K562 (cell line): ENCODE measurements at regions not wholly inside any gene's neighbourhood (a gene's known extent, or its start where the extent isn't known, plus 50 kb on each side); places are given as distances from the start of the nearest gene placed in this dataset.

Experiments used
- ATAC-seq: fragments of 200-7000 bp; cut with Tn5 transposase; 3 replicates; pipeline ENCODE4 v1.9.1; 2020; ENCODE audit warnings: moderate library complexity
- BruUV-seq: library from RNA; stranded (reverse); fragments of 400-500 nt; replicated peaks from 2 replicates; lab custom pipeline; 2021; lab: Mats Ljungman, UMichigan
- CTCF ChIA-PET: fragments of 300-600 bp; formaldehyde crosslinking; extraction: SDS; loops from one replicate; lab custom pipeline; 2021; ENCODE audit warnings: low intra/inter-chr PET ratio; lab: Yijun Ruan, JAX
- POLR2A ChIA-PET: fragments of 300-600, 350-650 bp; sonication (Branson Sonifier 250); formaldehyde crosslinking; extraction: SDS; loops from one replicate; lab custom pipeline; 2021; ENCODE audit warnings: antibody characterized with exemption, inconsistent platforms; lab: Yijun Ruan, JAX
- DNase-seq, 4 experiments: peaks; one replicate each; pipeline versions ENCODE4 v3.0.0 to v3.0.0-alpha.2; 2011 to 2018; ENCODE audit warnings: low spot score in 3 of 4, mixed read lengths in 3 of 4; ENCODE audit errors: extremely low read depth in 1 of 4
- FAIRE-seq: peaks from 2 replicates; lab custom pipeline; 2011; peaks lifted over from hg19 to GRCh38; lab: Jason Lieb, UNC
- H2AFZ ChIP-seq: 2 replicates; pipeline ENCODE4 v1.6.0; 2011; ENCODE audit warnings: low read depth, low read length, control low read depth, inconsistent platforms
- H3K27ac ChIP-seq: fragments of 200-600 bp; 3 replicates; pipeline ENCODE4 v1.8.0; 2011; ENCODE audit warnings: low read depth, mild to moderate bottlenecking, control low read depth, inconsistent platforms, low read length, moderate library complexity, mixed read lengths; ENCODE audit errors: extremely low read depth
- H3K27me3 ChIP-seq, 2 experiments: fragments of 300-600 bp in 1 of 2; 2 replicates in 1 of 2; 3 replicates in 1 of 2; pipeline versions ENCODE4 v1.6.0 to v1.8.0; 2011; ENCODE audit warnings: inconsistent platforms in 2 of 2, low read length in 2 of 2, mild to moderate bottlenecking in 1 of 2, mixed read lengths in 1 of 2, moderate library complexity in 1 of 2; ENCODE audit not compliant: control insufficient read depth in 2 of 2, insufficient read depth in 2 of 2
- H3K36me3 ChIP-seq: fragments of 300-600 bp; 3 replicates; pipeline ENCODE4 v1.8.0; 2011; ENCODE audit warnings: mild to moderate bottlenecking, low read length, inconsistent platforms; ENCODE audit not compliant: control insufficient read depth, insufficient read depth
- H3K4me1 ChIP-seq, 2 experiments: fragments of 200-600 bp in 1 of 2; replicated peaks in 1 of 2; 2 replicates in 1 of 2; 3 replicates in 1 of 2; pipeline versions ENCODE4 v1.5.1 to v1.8.0; 2011; ENCODE audit warnings: inconsistent platforms in 2 of 2, low read length in 2 of 2, mild to moderate bottlenecking in 1 of 2, mixed read lengths in 1 of 2, moderate library complexity in 1 of 2; ENCODE audit not compliant: control insufficient read depth in 2 of 2, insufficient read depth in 2 of 2
- H3K4me2 ChIP-seq: 2 replicates; pipeline ENCODE4 v1.6.1; 2011; ENCODE audit warnings: low read length, control low read depth, inconsistent platforms, mixed read lengths; ENCODE audit not compliant: insufficient read depth
- H3K4me3 ChIP-seq: fragments of 200-600 bp; sonication (generic), shearing (Covaris generic); 2 replicates; pipeline ENCODE4 v1.5.1; 2016; ENCODE audit warnings: control low read depth, inconsistent platforms
- H3K79me2 ChIP-seq: fragments of 200-600 bp; 3 replicates; pipeline ENCODE4 v1.8.0; 2011; ENCODE audit warnings: low read length, inconsistent platforms; ENCODE audit not compliant: control insufficient read depth, insufficient read depth
- H3K9ac ChIP-seq, 2 experiments: 2 replicates each; pipeline versions ENCODE4 v1.6.0 to v1.6.1; 2011; ENCODE audit warnings: low read depth in 2 of 2, low read length in 2 of 2, control low read depth in 1 of 2, inconsistent platforms in 1 of 2, mild to moderate bottlenecking in 1 of 2, mixed read lengths in 1 of 2; ENCODE audit not compliant: insufficient read depth in 1 of 2
- H3K9me1 ChIP-seq: one replicate; pipeline ENCODE4 v1.6.0; 2011; ENCODE audit warnings: inconsistent platforms, mild to moderate bottlenecking, low read length, moderate library complexity; ENCODE audit not compliant: control insufficient read depth, insufficient read depth
- H3K9me3 ChIP-seq: replicated peaks from 2 replicates; pipeline ENCODE4 v1.5.1; 2011; ENCODE audit warnings: low read depth, low read length, inconsistent platforms; ENCODE audit not compliant: control insufficient read depth, insufficient read depth
- H4K20me1 ChIP-seq: replicated peaks from 2 replicates; pipeline ENCODE4 v1.6.1; 2011; ENCODE audit warnings: low read length, inconsistent platforms, mixed read lengths; ENCODE audit not compliant: control insufficient read depth, insufficient read depth
- ARID4B ChIP-seq: sonication (generic); formaldehyde crosslinking; IDR thresholded peaks from 2 replicates; pipeline ENCODE4 v1.8.0; 2022; ENCODE audit warnings: mild to moderate bottlenecking, missing genetic modification reagents
- PCBP2 ChIP-seq: fragments of 200-400 bp; formaldehyde crosslinking; IDR thresholded peaks from 2 replicates; pipeline ENCODE4 v1.6.1; 2018; ENCODE audit warnings: low read length, low read depth, mild to moderate bottlenecking, moderate library complexity; ENCODE audit not compliant: poor library complexity, severe bottlenecking
- SETDB1 ChIP-seq: IDR thresholded peaks from one replicate; pipeline ENCODE4 v1.6.1; 2012; ENCODE audit warnings: low read length, control low read depth, inconsistent platforms
- ZBTB40 ChIP-seq, 2 experiments: fragments of 450-650 bp in 1 of 2; sonication (generic) in 1 of 2; formaldehyde crosslinking in 1 of 2; IDR thresholded peaks; 2 replicates each; pipeline versions ENCODE4 v1.7.1 to v1.9.0; 2016 to 2022; ENCODE audit warnings: inconsistent platforms in 1 of 2, mild to moderate bottlenecking in 1 of 2, missing genetic modification reagents in 1 of 2
- in situ Hi-C: fragments of 300-500 bp; cut with MboI; formaldehyde crosslinking; loops from 4 replicates; pipeline ENCODE4 v1.15.0; 2018; ENCODE audit warnings: inconsistent platforms, mixed read lengths
- intact Hi-C: fragments of 100-400 bp; cut with micrococcal nuclease; formaldehyde crosslinking; loops from 2 replicates; pipeline ENCODE4 v1.14.2; 2022

- Histone ChIP-seq H3K36me3 (no peaks in the 10 kb centered on the region), H2AFZ (no peak overlapping the region), H3K79me2 (no peaks in the 10 kb centered on the region), H3K4me2 (no peak overlapping the region), H4K20me1 (no peaks in the 10 kb centered on the region), H3K4me1 (no peaks in the 10 kb centered on the region), H3K9me3 (no peaks in the 10 kb centered on the region), H3K9ac (no peak overlapping the region), H3K27me3 (no peaks in the 10 kb centered on the region), H3K9me1 (no peaks in the 10 kb centered on the region), H3K27ac (no peak overlapping the region), H3K4me3 (no peak overlapping the region)
- in situ Hi-C loops (no loop called here), intact Hi-C loops (no loop called here)
- ChIA-PET CTCF (no interaction called here), POLR2A (no interaction called here)
- no peak for ATAC-seq
- BruUV-seq, result no TSS peak
- no peak for DNase-seq
- FAIRE-seq, result no peak
- TF ChIP-seq ARID4B, result no peak
- TF ChIP-seq PCBP2, result no peak
- TF ChIP-seq SETDB1, result no peak
- TF ChIP-seq ZBTB40 (IDR thresholded peaks at IDR 0.05), result no peak
- TF ChIP-seq ZBTB40 (CRISPR knock-in tag; IDR thresholded peaks at IDR 0.05), result no peak
Observed at GRCh38 chr3:145698749-145699148, 462.2 kb downstream of the PLOD2 start.
